Esophagus squamous epithelium (tissue), 5 donors: ENCODE measurements at regions not wholly inside any gene's neighbourhood (a gene's known extent, or its start where the extent isn't known, plus 50 kb on each side); places are given as distances from the start of the nearest gene placed in this dataset.

Experiments
- DNase-seq: peaks from one replicate; lab custom pipeline; 2025; lab: John Stamatoyannopoulos, UW
- H3K27ac ChIP-seq, 4 donors: fragments of 200-600 bp; sonication (generic); one replicate each; pipeline ENCODE4 v1.5.1; 2016 to 2019; ENCODE audit warnings: mild to moderate bottlenecking in 1 of 4
- H3K27me3 ChIP-seq, 4 donors: fragments of 200-600 bp; sonication (generic); 1 replicate in 3 of 4; 2 replicates in 1 of 4; pipeline versions ENCODE4 v1.5.1 to v1.6.0; 2017 to 2021; ENCODE audit warnings: antibody characterized with exemption in 1 of 4
- H3K36me3 ChIP-seq, 3 donors: fragments of 200-600 bp; sonication (generic); one replicate each; pipeline ENCODE4 v1.5.1; 2016 to 2019
- H3K4me1 ChIP-seq, 3 donors: fragments of 200-600 bp; sonication (generic); one replicate each; pipeline ENCODE4 v1.5.1; 2017 to 2019
- H3K4me3 ChIP-seq, 4 donors: fragments of 200-600 bp; sonication (generic); 1 replicate in 3 of 4; 2 replicates in 1 of 4; pipeline ENCODE4 v1.5.1; 2016 to 2019; ENCODE audit warnings: mild to moderate bottlenecking in 2 of 4, moderate library complexity in 1 of 4
- H3K9me3 ChIP-seq, 3 donors: fragments of 200-600 bp; sonication (generic); one replicate each; pipeline ENCODE4 v1.5.1; 2016 to 2019
- CTCF ChIP-seq, 6 experiments: fragments of 450-650 bp in 4 of 6; fragments of 200-600 bp in 2 of 6; sonication (generic) in 2 of 6; IDR thresholded peaks; one replicate each; pipeline ENCODE4 v1.5.1; 2016 to 2019; ENCODE audit warnings: antibody characterized with exemption in 6 of 6, mild to moderate bottlenecking in 4 of 6, moderate library complexity in 4 of 6
- POLR2A ChIP-seq, 4 donors: fragments of 450-650 bp; IDR thresholded peaks; one replicate each; pipeline ENCODE4 v1.6.1; 2017; ENCODE audit warnings: antibody characterized with exemption in 4 of 4, mild to moderate bottlenecking in 4 of 4, moderate library complexity in 3 of 4
- WGBS, 2 donors: methylation state at CpG; one replicate each; pipeline ENCODE4 v1.1.5; 2018; 5-methylcytosine and 5-hydroxymethylcytosine counted together
- intact Hi-C: fragments of 100-400 bp; cut with DNase I; formaldehyde crosslinking; loops from one replicate; pipeline ENCODE4 v1.15.0; 2022
- donor health status: DM: yes; HTN: yes; CAD: no.

- DNase-seq: no peak
- Histone ChIP-seq H3K4me3 (no peak overlapping the region), H3K27me3 (peaks cover 0 to 19% (median 0%) of the 10 kb centered on the region in 4 donors), H3K27ac (no peak overlapping the region), H3K36me3 (no peaks in the 10 kb centered on the region), H3K4me1 (no peaks in the 10 kb centered on the region), H3K9me3 (no peaks in the 10 kb centered on the region)
- TF ChIP-seq CTCF (IDR thresholded peaks at IDR 0.05): no peak
- WGBS, 2 donors: 60 to 66% methylated on average over 3 to 4 of the region's 4 CpGs
- intact Hi-C loops: no loop called here
These were observed 51.3 kb upstream of the LARGE1 start for GRCh38 chr22:33971561-33971961.

- no peak overlapping the region for H3K27ac ChIP-seq
- WGBS, 2 donors: 75 to 100% methylated on average over 3 of the region's 3 CpGs
- intact Hi-C loops: no loop called here
These were observed 55.6 kb upstream of the LARGE1 start for GRCh38 chr22:33975841-33976240.

GRCh38 chr22:33983558-33983957 lies 63.3 kb upstream of the LARGE1 start:
- DNase-seq: no peak
- intact Hi-C loops: no loop called here
- Histone ChIP-seq H3K4me1 (no peaks in the 10 kb centered on the region), H3K27ac (no peak overlapping the region), H3K4me3 (no peak overlapping the region), H3K27me3 (peaks cover 0 to 4% (median 0%) of the 10 kb centered on the region in 4 donors), H3K36me3 (no peaks in the 10 kb centered on the region), H3K9me3 (no peaks in the 10 kb centered on the region)
- no peak for TF ChIP-seq POLR2A (IDR thresholded peaks at IDR 0.05)
- TF ChIP-seq CTCF (IDR thresholded peaks at IDR 0.05): no peak

More at GRCh38 chr22:33975841-33976240, 55.6 kb upstream of the LARGE1 start:
- Histone ChIP-seq H3K4me1 (no peaks in the 10 kb centered on the region), H3K36me3 (no peaks in the 10 kb centered on the region), H3K27me3 (peaks cover 0 to 19% (median 0%) of the 10 kb centered on the region in 4 donors), H3K9me3 (no peaks in the 10 kb centered on the region), H3K4me3 (no peak overlapping the region)
- TF ChIP-seq POLR2A (IDR thresholded peaks at IDR 0.05) (no peak), CTCF (IDR thresholded peaks at IDR 0.05) (no peak)
- DNase-seq: no peak

GRCh38 chr22:33984211-33984610 lies 63.9 kb upstream of the LARGE1 start:
- no peaks in the 10 kb centered on the region for H3K4me1 ChIP-seq
- TF ChIP-seq CTCF (IDR thresholded peaks at IDR 0.05) (no peak), POLR2A (IDR thresholded peaks at IDR 0.05) (no peak)
- H3K4me3 ChIP-seq: no peak overlapping the region
- no peaks in the 10 kb centered on the region for H3K9me3 ChIP-seq
- H3K36me3 ChIP-seq: no peaks in the 10 kb centered on the region
- DNase-seq: no peak
- intact Hi-C loops: no loop called here
- H3K27ac ChIP-seq: no peak overlapping the region
- peaks cover 0 to 4% (median 0%) of the 10 kb centered on the region in 4 donors for H3K27me3 ChIP-seq
- WGBS, 2 donors: 67 to 77% methylated on average over 3 of the region's 3 CpGs

GRCh38 chr22:33984656-33985285 lies 64.5 kb upstream of the LARGE1 start:
- intact Hi-C loops: no loop called here
- Histone ChIP-seq H3K27me3 (peaks cover 0 to 4% (median 0%) of the 10 kb centered on the region in 4 donors), H3K4me3 (no peak overlapping the region), H3K9me3 (no peaks in the 10 kb centered on the region), H3K4me1 (no peaks in the 10 kb centered on the region), H3K36me3 (no peaks in the 10 kb centered on the region), H3K27ac (no peak overlapping the region)
- 46 to 64% methylated on average over 5 to 8 of the region's 8 CpGs for WGBS, 2 donors
- TF ChIP-seq POLR2A (IDR thresholded peaks at IDR 0.05) (no peak), CTCF (IDR thresholded peaks at IDR 0.05) (no peak)
- no peak for DNase-seq
